ENCODE measurements at regions not wholly inside any gene's neighbourhood (a gene's known extent, or its start where the extent isn't known, plus 50 kb on each side); places are given as distances from the start of the nearest gene placed in this dataset.

GRCh38 chr11:80365980-80366379 lies 925.1 kb upstream of the TENM4 start:
- Histone ChIP-seq H3K79me2 (ENCODE audit: control insufficient read depth, insufficient read depth, low read length) (no peaks in the 10 kb centered on the region), H3K4me1 (ENCODE audit: control insufficient read depth, insufficient read depth, low read length) (no peaks in the 10 kb centered on the region), H4K20me1 (ENCODE audit: control insufficient read depth, insufficient read depth) (no peaks in the 10 kb centered on the region), H3K9me3 (replicated peaks; ENCODE audit: control insufficient read depth, insufficient read depth, low read length) (no peaks in the 10 kb centered on the region), H3K27me3 (replicated peaks in 1 of 2; ENCODE audit: control insufficient read depth in 2 of 2, insufficient read depth in 2 of 2, low read length in 1 of 2) (no peaks in the 10 kb centered on the region; a peak in 2 of 4 replicates), H3K9ac (ENCODE audit: control insufficient read depth, insufficient read depth, low read length) (no peak overlapping the region), H2AFZ (ENCODE audit: control insufficient read depth, low read depth, low read length) (peak overlapping the region; percentile 34; the same call in 1 of the 2 replicates), H3K4me2 (ENCODE audit: control insufficient read depth, insufficient read depth) (no peak overlapping the region), H3K27ac (ENCODE audit: control insufficient read depth, insufficient read depth) (no peak overlapping the region), H3K4me3 (no peak overlapping the region), H3K36me3 (ENCODE audit: control insufficient read depth in 2 of 2, insufficient read depth in 2 of 2, low read length in 1 of 2) (no peaks in the 10 kb centered on the region)
- 0% methylated on average over 1 of the region's 1 CpG for WGBS (ENCODE audit: insufficient coverage, insufficient replicate concordance, low lambda C conversion rate, missing lambda C conversion rate)
- no peak for ATAC-seq
- no peak for FAIRE-seq
- TF ChIP-seq STAT3 (IDR thresholded peaks at IDR 0.05; ENCODE audit: low read depth, low read length) = no peak
- no peak for TF ChIP-seq HSF1 (IDR thresholded peaks at IDR 0.05; ENCODE audit: low read depth, low read length)
- BruUV-seq (replicated peaks) = no TSS peak
- ChIA-PET CTCF (no interaction called here), POLR2A (no interaction called here), SMC1A (ENCODE audit: uncharacterized antibody, unreplicated experiment) (interaction anchor here (1.6 kb wide), 2 partner anchors 9 to 16 kb away, joined by 3 to 7 read pairs; no protein-coding TSS in a partner anchor), RAD21 (ENCODE audit: unreplicated experiment) (interaction anchor here (0.9 kb wide), 1 partner anchor 16 kb away, joined by 3 read pairs; no protein-coding TSS in a partner anchor)
- no peak for DNase-seq (ENCODE audit: low read depth, low spot score)
- in situ Hi-C loops (cut with MboI) (no loop called here), intact Hi-C loops (cut with micrococcal nuclease; ENCODE audit: unreplicated experiment) (no loop called here)

GRCh38 chr11:80365076-80365725 lies 924.4 kb upstream of the TENM4 start:
- CTCF ChIA-PET = interaction anchor here (0.6 kb wide), 1 partner anchor 24 kb away, joined by 3 read pairs; no protein-coding TSS in a partner anchor
- intact Hi-C loops (cut with micrococcal nuclease; ENCODE audit: unreplicated experiment) = no loop called here
- TF ChIP-seq HCFC1 (IDR thresholded peaks at IDR 0.05; ENCODE audit: low read length) (no peak), ETV6 (conservative IDR thresholded peaks at IDR 0.05 in 1 of 2, IDR thresholded peaks at IDR 0.05 in 1 of 2; ENCODE audit: borderline replicate concordance in 1 of 2, low read depth in 1 of 2) (no peak), GATAD2B (conservative IDR thresholded peaks at IDR 0.05; ENCODE audit: low read depth) (no peak), RAD21 (IDR thresholded peaks at IDR 0.05; ENCODE audit: insufficient read depth, low read depth, low read length) (no peak), SMAD5 (IDR thresholded peaks at IDR 0.05; ENCODE audit: low read depth) (no peak), MEF2A (IDR thresholded peaks at IDR 0.05; ENCODE audit: insufficient read depth, low read depth, low read length) (no peak), CUX1 (IDR thresholded peaks at IDR 0.05; ENCODE audit: insufficient replicate concordance, low read depth, low read length) (no peak)

More at GRCh38 chr11:80365076-80365725, 924.4 kb upstream of the TENM4 start:
- ChIA-PET POLR2A (no interaction called here), RAD21 (ENCODE audit: unreplicated experiment) (interaction anchor here (0.9 kb wide), 1 partner anchor 15 kb away, joined by 3 read pairs; no protein-coding TSS in a partner anchor), SMC1A (ENCODE audit: uncharacterized antibody, unreplicated experiment) (interaction anchor here (1.6 kb wide), 1 partner anchor 9 kb away, joined by 7 read pairs; no protein-coding TSS in a partner anchor)
- Histone ChIP-seq H4K20me1 (ENCODE audit: control insufficient read depth, insufficient read depth) (no peaks in the 10 kb centered on the region), H2AFZ (ENCODE audit: control insufficient read depth, low read depth, low read length) (peak overlapping the region; percentile 5), H3K27me3 (replicated peaks in 1 of 2; ENCODE audit: control insufficient read depth in 2 of 2, insufficient read depth in 2 of 2, low read length in 1 of 2) (no peaks in the 10 kb centered on the region; a peak in 2 of 4 replicates), H3K4me2 (ENCODE audit: control insufficient read depth, insufficient read depth) (peak overlapping the region; percentile 15; the same call in 1 of the 2 replicates), H3K4me3 (no peak overlapping the region), H3K9ac (ENCODE audit: control insufficient read depth, insufficient read depth, low read length) (no peak overlapping the region), H3K9me3 (replicated peaks; ENCODE audit: control insufficient read depth, insufficient read depth, low read length) (no peaks in the 10 kb centered on the region), H3K79me2 (ENCODE audit: control insufficient read depth, insufficient read depth, low read length) (no peaks in the 10 kb centered on the region), H3K27ac (ENCODE audit: control insufficient read depth, insufficient read depth) (no peak overlapping the region), H3K4me1 (ENCODE audit: control insufficient read depth, insufficient read depth, low read length) (no peaks in the 10 kb centered on the region), H3K36me3 (ENCODE audit: control insufficient read depth in 2 of 2, insufficient read depth in 2 of 2, low read length in 1 of 2) (no peaks in the 10 kb centered on the region)
- ATAC-seq (peak; percentile 85), FAIRE-seq (peak; percentile 35), DNase-seq (ENCODE audit: low read depth, low spot score) (no peak)
- 35% methylated on average over 2 of the region's 2 CpGs for WGBS (ENCODE audit: insufficient coverage, insufficient replicate concordance, low lambda C conversion rate, missing lambda C conversion rate)
- BruUV-seq (replicated peaks) = no TSS peak
- in situ Hi-C loops (cut with MboI) = no loop called here
